ENCODE measurements at regions not wholly inside any gene's neighbourhood (a gene's known extent, or its start where the extent isn't known, plus 50 kb on each side); places are given as distances from the start of the nearest gene placed in this dataset.

- TF ChIP-seq POLR2AphosphoS5 (IDR thresholded peaks at IDR 0.05; ENCODE audit: low read depth, low read length) (no peak), EP300 (IDR thresholded peaks at IDR 0.05; ENCODE audit: borderline replicate concordance in 1 of 2, low read depth in 1 of 2, low read length in 1 of 2) (no peak), SMC3 (IDR thresholded peaks at IDR 0.05; ENCODE audit: low read depth, low read length) (no peak), MXI1 (IDR thresholded peaks at IDR 0.05; ENCODE audit: low read depth, low read length) (no peak), NFIC (IDR thresholded peaks at IDR 0.05; ENCODE audit: borderline replicate concordance) (no peak), PBX3 (IDR thresholded peaks at IDR 0.05) (no peak), FOXM1 (IDR thresholded peaks at IDR 0.05; ENCODE audit: low read depth) (no peak), YY1 (IDR thresholded peaks at IDR 0.05; ENCODE audit: low read depth) (no peak), USF1 (IDR thresholded peaks at IDR 0.05; ENCODE audit: borderline replicate concordance, low read depth) (no peak)
- TF ChIP-seq, protein P1, sequence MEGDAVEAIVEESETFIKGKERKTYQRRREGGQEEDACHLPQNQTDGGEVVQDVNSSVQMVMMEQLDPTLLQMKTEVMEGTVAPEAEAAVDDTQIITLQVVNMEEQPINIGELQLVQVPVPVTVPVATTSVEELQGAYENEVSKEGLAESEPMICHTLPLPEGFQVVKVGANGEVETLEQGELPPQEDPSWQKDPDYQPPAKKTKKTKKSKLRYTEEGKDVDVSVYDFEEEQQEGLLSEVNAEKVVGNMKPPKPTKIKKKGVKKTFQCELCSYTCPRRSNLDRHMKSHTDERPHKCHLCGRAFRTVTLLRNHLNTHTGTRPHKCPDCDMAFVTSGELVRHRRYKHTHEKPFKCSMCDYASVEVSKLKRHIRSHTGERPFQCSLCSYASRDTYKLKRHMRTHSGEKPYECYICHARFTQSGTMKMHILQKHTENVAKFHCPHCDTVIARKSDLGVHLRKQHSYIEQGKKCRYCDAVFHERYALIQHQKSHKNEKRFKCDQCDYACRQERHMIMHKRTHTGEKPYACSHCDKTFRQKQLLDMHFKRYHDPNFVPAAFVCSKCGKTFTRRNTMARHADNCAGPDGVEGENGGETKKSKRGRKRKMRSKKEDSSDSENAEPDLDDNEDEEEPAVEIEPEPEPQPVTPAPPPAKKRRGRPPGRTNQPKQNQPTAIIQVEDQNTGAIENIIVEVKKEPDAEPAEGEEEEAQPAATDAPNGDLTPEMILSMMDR (IDR thresholded peaks at IDR 0.05) = no peak
- TF ChIP-seq, protein P2, sequence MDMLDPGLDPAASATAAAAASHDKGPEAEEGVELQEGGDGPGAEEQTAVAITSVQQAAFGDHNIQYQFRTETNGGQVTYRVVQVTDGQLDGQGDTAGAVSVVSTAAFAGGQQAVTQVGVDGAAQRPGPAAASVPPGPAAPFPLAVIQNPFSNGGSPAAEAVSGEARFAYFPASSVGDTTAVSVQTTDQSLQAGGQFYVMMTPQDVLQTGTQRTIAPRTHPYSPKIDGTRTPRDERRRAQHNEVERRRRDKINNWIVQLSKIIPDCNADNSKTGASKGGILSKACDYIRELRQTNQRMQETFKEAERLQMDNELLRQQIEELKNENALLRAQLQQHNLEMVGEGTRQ (IDR thresholded peaks at IDR 0.05; ENCODE audit: borderline replicate concordance, low read depth, low read length) = no peak
- TF ChIP-seq, protein P3, sequence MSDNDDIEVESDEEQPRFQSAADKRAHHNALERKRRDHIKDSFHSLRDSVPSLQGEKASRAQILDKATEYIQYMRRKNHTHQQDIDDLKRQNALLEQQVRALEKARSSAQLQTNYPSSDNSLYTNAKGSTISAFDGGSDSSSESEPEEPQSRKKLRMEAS (IDR thresholded peaks at IDR 0.05; ENCODE audit: low read depth) = no peak
These were observed 232.9 kb downstream of the SYK start for GRCh38 chr9:91034521-91034920.
